ENCODE measurements at regions not wholly inside any gene's neighbourhood (a gene's known extent, or its start where the extent isn't known, plus 50 kb on each side); places are given as distances from the start of the nearest gene placed in this dataset.
"Not testable (repeated sequence)": the region's sequence is repeated elsewhere in the genome, so short reads cannot be mapped to it uniquely, and the experiment has no call there.

DNA sequence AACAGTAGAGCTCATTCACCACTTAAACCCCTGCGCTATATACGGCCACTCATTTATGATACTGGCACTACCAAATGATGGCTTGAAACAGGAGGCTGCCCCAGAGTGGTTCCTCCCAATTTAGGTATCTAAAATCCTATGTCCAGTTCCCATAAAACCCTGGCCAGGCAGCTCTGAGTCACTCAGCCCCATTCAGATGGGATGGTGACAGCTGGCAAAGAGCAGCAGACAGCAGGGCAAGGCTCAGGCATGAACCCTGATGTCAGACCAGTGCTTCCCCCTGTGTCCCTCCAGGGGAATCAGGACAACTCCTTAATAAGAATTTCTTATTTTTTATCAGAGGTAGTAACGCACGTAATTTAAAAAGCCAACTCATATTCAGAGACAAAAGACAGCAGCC is 77.2 kb upstream of the RNU6-1 start:
- DNase-seq (ENCODE audit: low read depth): no peak
- in situ Hi-C loops (cut with HindIII; ENCODE audit: low pct_unique_long_range_greater_than_20kb, low sequenced_read_pairs): no loop called here

DNA sequence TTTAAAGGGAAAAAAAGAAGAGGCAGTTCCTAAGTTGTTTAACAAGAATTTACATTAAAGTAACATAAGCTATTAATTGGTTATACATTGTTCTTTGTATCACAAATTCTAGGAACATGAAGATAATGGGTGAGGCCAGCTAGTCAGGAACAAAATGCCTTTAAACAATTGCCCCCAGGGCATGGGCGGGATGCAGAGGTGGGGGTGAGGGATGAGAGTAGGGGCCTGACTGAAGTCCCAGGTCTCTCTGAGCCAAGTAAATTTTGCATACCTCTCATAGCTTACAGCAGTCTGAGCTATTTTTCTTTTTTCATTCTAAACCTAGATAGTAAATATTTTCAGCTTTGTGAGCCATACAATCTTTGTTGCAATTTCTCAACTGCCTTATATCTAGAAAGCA is 77.8 kb upstream of the RNU6-1 start:
- in situ Hi-C loops (cut with HindIII; ENCODE audit: low pct_unique_long_range_greater_than_20kb, low sequenced_read_pairs): no loop called here
- DNase-seq (ENCODE audit: low read depth): no peak

DNA sequence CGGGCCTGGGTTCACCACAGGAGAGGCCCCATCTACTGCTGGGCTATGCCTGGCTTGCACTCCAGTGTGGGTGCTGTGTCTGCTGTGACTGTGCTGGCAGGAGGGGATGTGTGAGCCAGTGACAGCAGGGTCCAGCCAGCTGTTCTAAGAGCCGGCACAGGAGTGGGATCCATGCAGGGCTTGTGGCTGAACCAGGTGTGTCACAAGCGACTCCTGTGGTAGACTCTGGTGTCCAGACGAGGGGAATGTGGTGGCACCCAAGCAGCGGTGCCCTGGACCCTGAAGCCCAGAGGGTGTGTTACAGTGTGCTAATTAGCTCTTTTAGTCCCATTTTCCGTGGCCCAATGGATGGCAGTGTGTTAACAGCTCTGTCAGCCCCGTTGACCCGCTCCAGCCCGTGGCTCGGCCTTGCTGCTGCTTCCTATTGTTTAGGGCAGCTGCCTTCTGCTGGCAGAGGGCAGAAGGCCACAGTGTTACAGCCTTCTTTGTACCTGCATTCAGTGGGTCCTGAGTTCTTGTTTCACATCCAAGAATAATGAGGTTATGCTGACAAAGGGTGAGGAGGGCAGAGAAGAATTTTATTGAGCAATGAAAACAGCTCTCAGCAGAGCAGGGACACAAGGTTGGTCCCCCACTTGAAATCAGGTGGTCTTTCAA is 78.5 kb upstream of the RNU6-1 start:
- in situ Hi-C loops (cut with HindIII; ENCODE audit: low pct_unique_long_range_greater_than_20kb, low sequenced_read_pairs): no loop called here
- DNase-seq (ENCODE audit: low read depth): no peak

DNA sequence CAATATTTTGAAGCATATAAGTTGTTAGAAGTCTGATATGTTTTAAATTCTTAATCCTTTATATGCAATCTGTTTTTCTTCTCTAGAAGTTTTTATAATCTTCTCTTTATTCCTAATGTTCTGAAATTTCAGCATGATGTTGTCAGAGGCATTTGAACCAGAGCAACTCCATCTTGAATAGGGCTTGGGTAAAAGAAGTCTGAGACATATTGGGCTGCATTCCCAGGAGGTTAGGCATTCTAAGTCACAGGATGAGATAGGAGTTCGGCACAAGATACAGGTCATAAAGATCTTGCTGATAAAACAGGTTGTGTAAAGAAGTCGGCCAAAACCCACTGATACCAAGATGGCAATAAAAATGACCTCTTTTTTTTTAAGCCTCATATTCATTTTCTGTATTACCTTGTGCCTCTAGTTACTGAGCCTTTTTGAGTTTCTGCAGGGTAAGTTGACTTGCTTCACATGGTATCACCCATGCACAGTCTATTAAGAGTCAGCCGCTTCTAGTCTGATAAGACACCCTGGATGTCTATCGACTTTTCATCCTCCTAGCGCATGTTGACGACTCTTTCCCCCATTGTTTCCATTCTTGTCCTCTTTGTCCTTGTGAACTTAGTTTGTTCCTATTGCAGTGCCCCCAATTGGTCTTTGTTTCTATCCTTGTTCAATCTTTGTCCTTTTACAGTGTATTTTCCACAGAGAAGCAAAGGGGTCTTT is 80.8 kb upstream of the RNU6-1 start:
- DNase-seq (ENCODE audit: low read depth): no peak
- in situ Hi-C loops (cut with HindIII; ENCODE audit: low pct_unique_long_range_greater_than_20kb, low sequenced_read_pairs): no loop called here

DNA sequence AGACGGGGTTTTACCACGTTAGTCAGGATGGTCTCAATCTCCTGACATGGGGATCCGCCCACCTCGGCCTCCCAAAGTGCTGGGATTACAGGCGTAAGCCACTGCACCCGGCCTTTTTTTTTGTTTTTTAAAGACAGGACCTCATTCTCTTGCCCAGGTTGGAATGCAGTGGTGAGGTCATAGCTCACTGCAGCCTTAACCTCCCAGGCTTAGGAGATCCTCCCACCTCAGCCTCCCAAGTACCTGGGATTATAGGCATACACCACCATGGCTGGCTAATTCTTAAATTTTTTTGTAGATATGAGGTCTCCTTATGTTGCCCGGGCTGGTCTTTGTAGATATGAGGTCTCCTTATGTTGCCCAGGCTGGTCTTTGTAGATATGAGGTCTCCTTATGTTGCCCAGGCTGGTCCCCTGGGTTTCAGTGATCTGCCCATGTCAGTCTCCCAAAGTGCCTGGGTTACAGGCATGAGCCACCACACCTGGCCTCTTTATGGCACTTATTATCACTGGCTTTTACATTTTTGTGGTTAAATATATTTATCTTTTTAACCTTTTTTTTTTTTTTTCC is 82.3 kb upstream of the RNU6-1 start:
- no peak for DNase-seq (ENCODE audit: low read depth)
- in situ Hi-C loops (cut with HindIII; ENCODE audit: low pct_unique_long_range_greater_than_20kb, low sequenced_read_pairs): no loop called here

DNA sequence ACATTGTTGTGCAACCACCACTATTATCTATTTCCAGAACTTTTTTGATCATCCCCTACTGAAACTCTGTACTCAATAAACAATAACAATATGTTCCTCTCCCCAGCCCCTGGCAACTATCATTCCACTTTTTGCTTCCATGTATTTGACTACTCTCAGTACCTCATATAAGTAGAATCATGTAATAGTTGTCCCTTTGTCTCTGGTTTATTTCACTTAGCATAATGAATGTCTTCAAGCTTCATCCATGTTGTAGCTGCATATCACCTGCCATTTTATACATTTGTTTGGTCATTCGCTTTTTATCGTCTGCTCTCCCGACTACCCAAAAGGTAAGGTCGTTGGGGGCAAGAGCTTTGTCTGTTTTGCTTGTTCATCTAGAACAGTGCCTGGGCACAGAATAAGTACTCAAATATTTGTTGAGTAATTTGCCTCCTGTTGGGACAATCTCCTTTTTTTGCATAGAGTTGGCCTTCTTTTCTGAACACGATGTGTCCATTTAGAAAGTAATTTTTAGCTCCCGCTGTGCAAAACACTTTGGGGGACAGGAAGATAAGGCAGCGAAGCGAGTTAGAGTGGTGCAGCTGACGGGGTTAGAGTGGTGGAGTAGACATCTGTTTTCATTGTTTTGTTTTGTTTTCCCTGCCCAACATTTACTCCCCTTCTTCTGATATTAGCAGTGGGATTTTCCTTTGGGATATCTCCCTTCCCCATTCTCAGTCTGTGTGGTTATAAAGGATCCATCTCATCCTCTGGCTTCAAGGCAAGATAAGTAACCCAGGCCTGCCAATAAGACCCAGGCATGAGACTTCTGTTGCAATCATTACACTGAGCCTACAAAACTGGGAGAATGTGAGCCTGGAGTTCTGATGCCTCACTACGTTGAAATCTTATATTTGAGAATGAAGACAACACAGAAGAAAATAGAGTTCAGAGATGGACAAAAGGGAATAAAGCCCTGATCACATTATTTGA is 83.4 kb upstream of the RNU6-1 start:
- in situ Hi-C loops (cut with HindIII; ENCODE audit: low pct_unique_long_range_greater_than_20kb, low sequenced_read_pairs): no loop called here
- DNase-seq (ENCODE audit: low read depth): no peak

DNA sequence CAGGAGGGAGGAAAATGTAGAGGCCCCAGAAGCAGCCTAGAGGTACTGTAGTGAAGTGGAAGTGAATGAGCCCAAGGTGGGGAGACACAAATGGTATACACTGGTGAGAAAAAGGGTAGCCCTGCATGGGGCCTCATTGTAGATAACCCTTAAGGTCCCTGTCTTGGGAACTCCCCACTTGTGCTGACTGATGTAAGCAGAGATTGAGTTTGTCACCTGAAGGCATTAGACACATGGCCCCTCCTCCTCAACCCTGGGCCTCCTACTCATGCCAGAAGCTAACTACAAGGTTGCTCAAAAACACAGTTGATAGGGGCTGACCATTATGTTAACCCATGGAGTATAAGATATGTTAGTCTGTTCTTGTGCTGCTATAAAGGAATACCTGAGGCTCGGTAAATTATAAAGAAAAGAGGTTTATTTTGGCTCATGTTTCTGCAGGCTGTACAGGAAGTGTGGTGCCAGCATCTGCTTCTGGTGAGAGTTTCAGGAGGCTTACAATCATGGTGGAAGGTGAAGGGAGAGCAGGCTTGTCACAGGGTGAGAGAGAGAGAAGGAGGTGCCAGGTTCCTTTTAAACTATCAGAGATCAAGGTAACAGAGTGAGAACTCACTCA is 84.6 kb upstream of the RNU6-1 start:
- no peak for DNase-seq (ENCODE audit: low read depth)
- in situ Hi-C loops (cut with HindIII; ENCODE audit: low pct_unique_long_range_greater_than_20kb, low sequenced_read_pairs): no loop called here

DNA sequence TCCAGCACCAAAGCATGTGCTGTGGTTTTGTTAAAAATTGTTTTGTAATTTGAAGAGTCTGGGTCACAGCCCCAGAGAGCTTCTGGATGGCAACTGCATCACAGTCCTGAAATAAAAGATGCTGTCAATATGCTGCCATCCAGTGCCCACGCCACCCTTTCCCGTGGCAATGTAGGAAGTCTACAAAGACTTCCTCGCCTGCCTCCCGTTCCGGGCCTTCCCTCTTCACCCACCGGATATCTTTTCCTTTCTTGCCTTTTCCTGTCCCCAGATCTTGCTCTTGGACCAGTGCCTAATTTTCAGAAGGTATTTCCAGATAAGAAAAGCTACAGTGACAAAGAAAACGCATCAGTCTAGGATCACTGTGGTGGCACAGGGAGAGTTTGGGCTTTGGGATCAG is 85.3 kb upstream of the RNU6-1 start:
- DNase-seq (ENCODE audit: low read depth): no peak
- in situ Hi-C loops (cut with HindIII; ENCODE audit: low pct_unique_long_range_greater_than_20kb, low sequenced_read_pairs): no loop called here

DNA sequence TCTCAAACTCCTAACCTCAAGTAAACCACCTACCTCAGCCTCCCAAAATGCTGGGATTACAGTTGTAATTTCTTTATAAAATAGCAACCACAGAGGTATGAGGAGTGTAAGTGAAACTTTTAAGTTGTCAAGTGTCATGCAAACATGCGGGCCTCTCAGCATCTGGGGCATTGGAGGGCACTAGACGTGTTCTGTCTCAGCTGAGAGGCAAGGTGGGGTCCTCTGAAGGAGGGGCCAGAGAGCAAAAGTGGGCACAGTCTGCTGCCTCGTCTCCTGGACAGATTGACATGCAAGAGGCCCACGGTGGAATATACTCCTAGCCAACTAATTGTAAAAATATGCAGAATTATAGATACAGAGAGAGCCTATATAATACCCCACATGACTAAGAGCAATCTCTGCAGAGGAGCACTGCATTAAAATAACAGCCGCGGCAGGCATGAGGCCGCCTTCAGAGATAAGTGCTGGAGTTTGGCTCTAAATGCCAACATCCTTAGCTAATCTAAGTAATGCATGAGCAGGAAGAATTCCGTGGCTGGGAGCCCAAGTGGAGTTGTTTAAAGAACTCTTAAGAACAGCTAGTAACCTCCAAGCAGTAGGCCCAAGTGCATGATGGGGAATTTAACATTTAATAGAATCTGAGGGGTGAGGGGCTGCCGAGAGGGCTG is 87.8 kb upstream of the RNU6-1 start:
- DNase-seq (ENCODE audit: low read depth): peak; percentile 24
- in situ Hi-C loops (cut with HindIII; ENCODE audit: low pct_unique_long_range_greater_than_20kb, low sequenced_read_pairs): no loop called here

DNA sequence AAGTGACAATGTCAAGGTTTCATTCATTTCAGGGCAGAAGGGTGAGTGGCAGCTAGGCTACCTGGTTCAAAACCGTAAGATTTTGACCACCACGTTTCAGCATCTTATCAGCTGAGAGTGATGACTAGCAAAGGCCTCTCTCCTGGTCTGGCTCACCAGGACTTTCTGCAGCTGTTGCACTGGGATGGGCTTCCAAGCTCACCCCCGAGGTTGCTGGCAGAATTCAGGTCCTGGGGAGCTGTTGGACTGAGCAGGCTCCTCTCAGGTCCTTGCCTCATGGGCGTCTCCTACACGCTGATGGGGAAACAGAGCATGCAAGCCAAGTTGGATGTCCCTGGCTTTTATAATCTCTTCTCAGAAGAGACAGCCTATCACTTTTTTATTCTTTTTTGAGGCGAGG is 88.8 kb upstream of the RNU6-1 start:
- in situ Hi-C loops (cut with HindIII; ENCODE audit: low pct_unique_long_range_greater_than_20kb, low sequenced_read_pairs): no loop called here

DNA sequence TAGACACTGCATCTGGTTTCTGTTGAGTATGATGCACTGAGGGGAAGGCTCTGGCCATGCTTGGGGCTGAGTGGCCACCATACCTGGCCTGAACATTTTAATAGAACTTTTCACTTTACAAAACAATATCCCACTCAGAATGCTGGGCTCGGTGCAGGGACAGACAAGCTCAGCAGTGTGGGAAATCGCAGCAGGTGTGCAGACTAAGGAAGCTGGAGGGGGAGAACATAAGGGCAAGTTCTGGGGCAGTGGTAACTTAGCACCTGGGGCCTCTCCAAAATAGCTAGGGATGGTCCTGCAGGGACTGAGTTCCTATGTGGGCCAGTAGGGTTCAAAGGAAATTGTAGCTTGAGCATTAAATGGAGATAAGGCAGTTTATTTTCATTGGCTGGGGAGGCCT is 90.9 kb upstream of the RNU6-1 start:
- in situ Hi-C loops (cut with HindIII; ENCODE audit: low pct_unique_long_range_greater_than_20kb, low sequenced_read_pairs): no loop called here
- DNase-seq (ENCODE audit: low read depth): no peak

More for the DNA sequence above, 88.8 kb upstream of the RNU6-1 start:
- DNase-seq (ENCODE audit: low read depth): no peak

DNA sequence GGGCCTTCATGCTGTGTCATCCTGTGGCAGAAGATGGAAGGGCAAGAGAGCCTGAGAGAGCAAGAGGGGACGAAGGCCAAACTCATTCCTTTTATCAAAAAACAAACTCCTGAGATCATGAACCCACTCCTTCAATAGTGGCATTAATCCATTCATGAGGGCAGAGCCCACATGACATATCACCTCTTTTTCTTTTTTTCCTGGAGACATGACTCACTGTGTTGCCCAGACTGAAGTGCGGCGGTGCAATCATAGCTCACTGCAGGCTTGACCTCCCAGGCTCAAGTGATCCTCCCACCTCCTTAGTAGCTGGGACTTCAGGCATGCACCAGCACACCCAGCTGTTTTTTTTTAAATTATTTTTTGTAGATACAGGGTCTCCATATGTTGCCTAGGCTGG is 92.0 kb upstream of the RNU6-1 start:
- peak; percentile 58 for DNase-seq (ENCODE audit: low read depth)
- in situ Hi-C loops (cut with HindIII; ENCODE audit: low pct_unique_long_range_greater_than_20kb, low sequenced_read_pairs): no loop called here

DNA sequence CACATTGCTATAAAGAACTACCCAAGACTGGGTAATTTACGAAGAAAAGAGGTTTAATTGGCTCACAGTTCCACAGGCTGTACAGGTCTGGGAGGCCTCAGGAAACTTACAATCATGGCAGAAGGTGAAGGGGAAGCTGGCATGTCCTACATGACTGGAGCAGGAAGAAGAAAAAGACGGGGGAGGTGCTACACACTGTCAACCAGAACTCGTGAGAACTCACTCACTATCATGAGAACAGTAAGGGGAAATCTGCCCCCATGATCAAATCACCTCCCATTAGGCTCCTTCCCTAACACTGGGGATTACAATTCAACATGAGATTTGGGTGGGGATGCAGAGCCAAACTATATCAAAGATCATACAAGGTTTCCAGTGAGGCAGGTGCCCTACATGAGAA is 94.3 kb upstream of the RNU6-1 start:
- DNase-seq (ENCODE audit: low read depth); in situ Hi-C loops (cut with HindIII; ENCODE audit: low pct_unique_long_range_greater_than_20kb, low sequenced_read_pairs): not testable (repeated sequence)

DNA sequence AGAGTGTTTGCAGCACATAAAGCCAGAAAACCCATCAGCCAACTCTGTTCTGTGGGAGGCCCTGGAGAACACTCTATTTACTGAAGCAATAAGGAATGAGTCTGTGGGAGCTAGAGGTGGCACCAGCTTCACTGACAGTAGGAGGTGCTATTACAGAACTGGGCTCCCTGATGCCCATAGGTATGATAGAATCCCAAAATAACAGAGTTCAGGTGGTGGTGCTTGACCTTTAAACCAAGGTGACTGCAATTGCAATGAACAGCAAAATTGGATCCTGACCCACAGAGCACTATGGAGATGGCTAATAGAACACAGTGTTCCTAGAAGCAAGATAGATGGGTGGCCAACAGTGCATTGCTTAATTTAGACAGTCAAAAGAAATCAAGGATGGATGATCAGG is 95.4 kb upstream of the RNU6-1 start:
- in situ Hi-C loops (cut with HindIII; ENCODE audit: low pct_unique_long_range_greater_than_20kb, low sequenced_read_pairs): no loop called here
- no peak for DNase-seq (ENCODE audit: low read depth)

DNA sequence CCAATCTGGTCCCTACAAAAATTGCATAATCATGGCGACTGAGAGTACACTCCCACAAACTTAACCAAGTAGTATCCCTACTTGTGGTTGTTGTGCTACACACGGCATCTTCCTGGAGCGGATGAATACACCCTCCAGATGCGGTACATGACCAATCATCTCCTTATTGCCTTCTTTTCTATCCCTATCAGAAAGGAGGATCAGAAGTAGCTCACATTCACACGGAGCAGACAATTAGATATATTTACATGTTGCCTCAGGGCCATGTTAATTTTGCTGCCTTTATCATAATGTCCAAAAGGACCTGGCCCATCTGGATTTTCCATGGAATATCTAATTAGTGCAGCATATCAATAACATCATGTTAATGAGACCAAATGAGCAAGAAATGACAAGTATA is 96.4 kb upstream of the RNU6-1 start:
- in situ Hi-C loops (cut with HindIII; ENCODE audit: low pct_unique_long_range_greater_than_20kb, low sequenced_read_pairs): no loop called here
- DNase-seq (ENCODE audit: low read depth): no peak

DNA sequence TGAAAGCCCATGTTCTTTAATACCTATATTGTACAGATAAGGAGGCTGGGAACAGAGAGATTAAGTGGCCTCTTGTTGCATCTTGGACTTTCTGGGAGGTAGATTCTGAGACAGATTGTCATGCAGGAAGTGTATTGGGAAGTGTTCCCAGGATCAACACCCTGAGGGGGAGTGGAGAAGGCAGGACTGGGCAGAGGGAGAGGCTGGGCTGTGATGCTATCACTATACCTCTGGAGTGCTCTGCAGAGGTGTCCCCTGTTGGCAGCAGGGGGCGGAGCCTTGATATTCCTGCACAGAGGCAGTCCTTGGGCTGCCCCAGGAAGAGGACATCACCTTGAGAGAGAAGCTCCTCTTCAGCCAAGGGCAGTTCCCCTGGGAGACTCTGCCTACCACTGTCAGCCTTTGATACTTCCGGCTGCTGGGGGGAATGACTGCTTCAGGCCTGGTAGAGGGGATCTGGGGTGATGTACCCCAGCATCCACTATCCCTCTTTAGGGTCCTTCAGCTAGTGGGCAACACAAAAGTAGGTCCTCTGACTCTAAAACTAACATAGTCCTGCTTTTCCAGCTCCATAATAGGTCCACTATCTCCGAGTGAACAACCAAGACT is 97.4 kb upstream of the RNU6-1 start:
- in situ Hi-C loops (cut with HindIII; ENCODE audit: low pct_unique_long_range_greater_than_20kb, low sequenced_read_pairs): no loop called here
- no peak for DNase-seq (ENCODE audit: low read depth)

DNA sequence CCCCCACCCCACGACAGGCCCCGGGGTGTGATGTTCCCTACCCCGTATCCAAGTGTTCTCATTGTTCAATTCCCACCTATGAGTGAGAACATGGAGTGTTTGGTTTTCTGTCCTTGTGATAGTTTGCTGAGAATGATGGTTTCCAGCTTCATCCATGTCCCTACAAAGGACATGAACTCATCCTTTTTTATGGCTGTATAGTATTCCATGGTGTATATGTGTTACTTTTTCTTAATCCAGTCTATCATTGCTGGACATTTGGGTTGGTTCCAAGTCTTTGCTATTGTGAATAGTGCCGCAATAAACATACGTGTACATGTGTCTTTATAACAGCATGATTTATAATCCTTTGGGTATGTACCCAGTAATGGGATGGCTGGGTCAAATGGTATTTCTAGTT is 99.3 kb upstream of the RNU6-1 start:
- DNase-seq (ENCODE audit: low read depth); in situ Hi-C loops (cut with HindIII; ENCODE audit: low pct_unique_long_range_greater_than_20kb, low sequenced_read_pairs): not testable (repeated sequence)
